Mammary epithelial cell (primary cell): ENCODE measurements at regions not wholly inside any gene's neighbourhood (a gene's known extent, or its start where the extent isn't known, plus 50 kb on each side); places are given as distances from the start of the nearest gene placed in this dataset.

Experiments used
- CTCF ChIP-seq, 2 donors: IDR thresholded peaks in 1 of 2; conservative IDR thresholded peaks in 1 of 2; 2 replicates each; pipeline ENCODE4 v1.5.1; 2011 to 2012; ENCODE audit warnings: inconsistent platforms in 2 of 2, low read length in 2 of 2, mild to moderate bottlenecking in 2 of 2, control low read depth in 1 of 2, low read depth in 1 of 2; ENCODE audit not compliant: insufficient read depth in 1 of 2; ENCODE audit errors: extremely low read depth in 1 of 2
- EZH2 ChIP-seq: IDR thresholded peaks from 2 replicates; pipeline ENCODE4 v1.6.1; 2012; ENCODE audit warnings: low read length, inconsistent platforms, borderline replicate concordance

DNA sequence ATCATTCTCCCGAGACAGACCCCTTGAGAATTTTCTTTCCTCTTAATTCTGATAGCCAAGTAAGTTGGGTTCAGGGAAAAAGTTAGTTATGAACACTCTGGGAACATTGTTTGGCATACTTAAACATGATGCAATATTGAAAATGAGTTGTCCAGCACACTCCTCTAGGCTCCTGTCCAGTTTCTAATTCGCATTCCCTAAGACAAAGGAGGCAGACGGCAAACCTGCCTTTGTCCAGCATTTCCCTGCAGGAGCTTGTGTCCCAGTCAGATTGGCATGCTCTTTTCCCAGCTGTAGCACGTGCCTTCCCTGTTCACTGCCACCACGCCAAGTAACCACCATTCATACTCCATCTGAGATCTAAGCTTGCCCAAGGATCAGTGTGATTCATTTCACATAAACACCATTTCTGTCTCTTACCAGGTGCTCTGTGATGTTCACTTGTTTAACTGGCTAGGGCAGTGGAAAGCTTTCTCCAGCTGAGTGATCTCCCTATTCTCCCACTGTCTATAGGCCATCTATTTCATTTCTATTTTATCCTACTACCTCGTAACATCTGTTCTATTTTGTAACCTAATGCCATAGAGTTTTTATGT is 150.0 kb upstream of the EPB41L3 start:
- TF ChIP-seq CTCF (conservative IDR thresholded peaks at IDR 0.05 in 1 of 2, IDR thresholded peaks at IDR 0.05 in 1 of 2; ENCODE audit: extremely low read depth in 1 of 2, insufficient read depth in 1 of 2, low read depth in 1 of 2, low read length in 2 of 2): no peak
- TF ChIP-seq EZH2: no peak
